Activated CD4-positive, alpha-beta memory T cell treated with anti-CD3 and anti-CD28 coated beads for 36 hours (primary cell): ENCODE measurements at regions not wholly inside any gene's neighbourhood (a gene's known extent, or its start where the extent isn't known, plus 50 kb on each side); places are given as distances from the start of the nearest gene placed in this dataset.

Experiments used
- CTCF ChIA-PET: fragments of 350-600 bp; sonication (Branson Sonifier 250); formaldehyde crosslinking; loops from one replicate; lab custom pipeline; 2021; ENCODE audit warnings: antibody characterized with exemption, inconsistent platforms; lab: Charles Lee
- POLR2A ChIA-PET: fragments of 350-600 bp; sonication (Branson Sonifier 250); formaldehyde crosslinking; loops from one replicate; lab custom pipeline; 2021; ENCODE audit warnings: antibody characterized with exemption; lab: Charles Lee
- DNase-seq: peaks from one replicate; pipeline ENCODE4 v3.0.0-alpha.2; 2020
- H3K27ac Mint-ChIP-seq: one replicate; pipeline ENCODE4 v1.8.0; 2021; ENCODE audit warnings: mixed read lengths
- H3K27me3 Mint-ChIP-seq: one replicate; pipeline ENCODE4 v1.8.0; 2021; ENCODE audit warnings: mixed read lengths
- H3K36me3 Mint-ChIP-seq: one replicate; pipeline ENCODE4 v1.8.0; 2021; ENCODE audit warnings: mixed read lengths
- H3K4me1 Mint-ChIP-seq: one replicate; pipeline ENCODE4 v1.8.0; 2021; ENCODE audit warnings: low read depth, mixed read lengths
- H3K4me3 Mint-ChIP-seq: one replicate; pipeline ENCODE4 v1.8.0; 2021; ENCODE audit warnings: mild to moderate bottlenecking, mixed read lengths
- H3K9me3 Mint-ChIP-seq: one replicate; pipeline ENCODE4 v1.8.0; 2021; ENCODE audit warnings: mixed read lengths
- intact Hi-C: fragments of 100-400 bp; cut with micrococcal nuclease; formaldehyde crosslinking; loops from one replicate; pipeline ENCODE4 v1.15.1; 2023

- Mint-ChIP-seq H3K4me1 (no peaks in the 10 kb centered on the region), H3K9me3 (no peaks in the 10 kb centered on the region), H3K27ac (no peak overlapping the region), H3K4me3 (no peak overlapping the region), H3K36me3 (no peaks in the 10 kb centered on the region), H3K27me3 (peaks cover 3% of the 10 kb centered on the region)
- CTCF ChIA-PET = no interaction called here
- intact Hi-C loops = no loop called here
- no peak for DNase-seq
- POLR2A ChIA-PET = no interaction called here
These were observed 385.1 kb downstream of the ZNF536 start for GRCh38 chr19:30757104-30757836.

GRCh38 chr19:30755581-30755980 lies 383.4 kb downstream of the ZNF536 start:
- Mint-ChIP-seq H3K27ac (no peak overlapping the region), H3K9me3 (peaks cover under 1% of the 10 kb centered on the region), H3K4me1 (no peaks in the 10 kb centered on the region), H3K27me3 (peaks cover 3% of the 10 kb centered on the region), H3K36me3 (no peaks in the 10 kb centered on the region), H3K4me3 (no peak overlapping the region)
- intact Hi-C loops = no loop called here
- ChIA-PET CTCF (no interaction called here), POLR2A (no interaction called here)
- DNase-seq = no peak

- intact Hi-C loops = no loop called here
- H3K27ac Mint-ChIP-seq = no peak overlapping the region
- no peak overlapping the region for H3K4me3 Mint-ChIP-seq
- no peaks in the 10 kb centered on the region for H3K36me3 Mint-ChIP-seq
- no peak for DNase-seq
- ChIA-PET POLR2A (no interaction called here), CTCF (no interaction called here)
- H3K27me3 Mint-ChIP-seq = peaks cover 3% of the 10 kb centered on the region
- peaks cover 10% of the 10 kb centered on the region for H3K9me3 Mint-ChIP-seq
- H3K4me1 Mint-ChIP-seq = no peaks in the 10 kb centered on the region
These were observed 382.0 kb downstream of the ZNF536 start for GRCh38 chr19:30754162-30754561.

- POLR2A ChIA-PET = no interaction called here
- no peak for DNase-seq
- Mint-ChIP-seq H3K9me3 (peaks cover 10% of the 10 kb centered on the region), H3K4me1 (no peaks in the 10 kb centered on the region), H3K27me3 (peaks cover 3% of the 10 kb centered on the region), H3K27ac (no peak overlapping the region), H3K36me3 (no peaks in the 10 kb centered on the region), H3K4me3 (no peak overlapping the region)
- CTCF ChIA-PET = no interaction called here
- intact Hi-C loops = no loop called here
These were observed 380.7 kb downstream of the ZNF536 start for GRCh38 chr19:30752876-30753275.

- DNase-seq = no peak
- no peaks in the 10 kb centered on the region for H3K36me3 Mint-ChIP-seq
- no peak overlapping the region for H3K4me3 Mint-ChIP-seq
- H3K27me3 Mint-ChIP-seq = peaks cover 3% of the 10 kb centered on the region
- peaks cover 10% of the 10 kb centered on the region for H3K9me3 Mint-ChIP-seq
- ChIA-PET POLR2A (no interaction called here), CTCF (no interaction called here)
- intact Hi-C loops = no loop called here
- no peak overlapping the region for H3K27ac Mint-ChIP-seq
- H3K4me1 Mint-ChIP-seq = no peaks in the 10 kb centered on the region
These were observed 380.0 kb downstream of the ZNF536 start for GRCh38 chr19:30752201-30752600.

- Mint-ChIP-seq H3K4me1 (no peaks in the 10 kb centered on the region), H3K27me3 (peaks cover 7% of the 10 kb centered on the region), H3K9me3 (peaks cover 9% of the 10 kb centered on the region), H3K36me3 (no peaks in the 10 kb centered on the region), H3K27ac (no peak overlapping the region), H3K4me3 (no peak overlapping the region)
- CTCF ChIA-PET = no interaction called here
- no peak for DNase-seq
- intact Hi-C loops = no loop called here
- POLR2A ChIA-PET = no interaction called here
These were observed 373.3 kb downstream of the ZNF536 start for GRCh38 chr19:30745476-30745985.

GRCh38 chr19:30744741-30745475 lies 372.7 kb downstream of the ZNF536 start:
- H3K36me3 Mint-ChIP-seq = no peaks in the 10 kb centered on the region
- intact Hi-C loops = no loop called here
- H3K27ac Mint-ChIP-seq = no peak overlapping the region
- no peak overlapping the region for H3K4me3 Mint-ChIP-seq
- ChIA-PET POLR2A (no interaction called here), CTCF (no interaction called here)
- peaks cover 7% of the 10 kb centered on the region for H3K27me3 Mint-ChIP-seq
- DNase-seq = no peak
- peaks cover 3% of the 10 kb centered on the region for H3K9me3 Mint-ChIP-seq
- H3K4me1 Mint-ChIP-seq = no peaks in the 10 kb centered on the region

GRCh38 chr19:30743702-30744101 lies 371.5 kb downstream of the ZNF536 start:
- Mint-ChIP-seq H3K9me3 (no peaks in the 10 kb centered on the region), H3K36me3 (no peaks in the 10 kb centered on the region), H3K27me3 (peaks cover 7% of the 10 kb centered on the region), H3K4me1 (no peaks in the 10 kb centered on the region), H3K27ac (no peak overlapping the region), H3K4me3 (no peak overlapping the region)
- intact Hi-C loops = no loop called here
- POLR2A ChIA-PET = no interaction called here
- DNase-seq = no peak
- CTCF ChIA-PET = no interaction called here

GRCh38 chr19:30743011-30743410 lies 370.8 kb downstream of the ZNF536 start:
- DNase-seq = no peak
- Mint-ChIP-seq H3K27ac (no peak overlapping the region), H3K9me3 (no peaks in the 10 kb centered on the region), H3K4me3 (no peak overlapping the region), H3K27me3 (peaks cover 7% of the 10 kb centered on the region), H3K4me1 (no peaks in the 10 kb centered on the region), H3K36me3 (no peaks in the 10 kb centered on the region)
- ChIA-PET POLR2A (no interaction called here), CTCF (no interaction called here)
- intact Hi-C loops = no loop called here

- Mint-ChIP-seq H3K9me3 (no peaks in the 10 kb centered on the region), H3K36me3 (no peaks in the 10 kb centered on the region), H3K27ac (no peak overlapping the region), H3K4me3 (no peak overlapping the region), H3K4me1 (no peaks in the 10 kb centered on the region), H3K27me3 (peaks cover 7% of the 10 kb centered on the region)
- POLR2A ChIA-PET = no interaction called here
- CTCF ChIA-PET = no interaction called here
- intact Hi-C loops = no loop called here
- no peak for DNase-seq
These were observed 370.3 kb downstream of the ZNF536 start for GRCh38 chr19:30742406-30742938.

- CTCF ChIA-PET = no interaction called here
- Mint-ChIP-seq H3K36me3 (no peaks in the 10 kb centered on the region), H3K9me3 (no peaks in the 10 kb centered on the region), H3K27ac (no peak overlapping the region), H3K4me3 (no peak overlapping the region), H3K4me1 (no peaks in the 10 kb centered on the region), H3K27me3 (peaks cover 7% of the 10 kb centered on the region)
- intact Hi-C loops = no loop called here
- POLR2A ChIA-PET = no interaction called here
- DNase-seq = no peak
These were observed 369.4 kb downstream of the ZNF536 start for GRCh38 chr19:30741566-30741965.

GRCh38 chr19:30739394-30739793 lies 367.2 kb downstream of the ZNF536 start:
- Mint-ChIP-seq H3K27me3 (peaks cover 7% of the 10 kb centered on the region), H3K36me3 (no peaks in the 10 kb centered on the region), H3K9me3 (no peaks in the 10 kb centered on the region), H3K4me1 (no peaks in the 10 kb centered on the region), H3K27ac (no peak overlapping the region), H3K4me3 (no peak overlapping the region)
- DNase-seq = no peak
- POLR2A ChIA-PET = interaction anchor here (0.6 kb wide), 1 partner anchor 605 kb away, joined by 3 read pairs; no protein-coding TSS in a partner anchor
- intact Hi-C loops = no loop called here
- CTCF ChIA-PET = no interaction called here
